Stimulated activated CD8-positive, alpha-beta memory T cell treated with anti-CD3 and anti-CD28 coated beads, Interleukin-7, amount 100 ng/mL, for 4 hours (primary cell): ENCODE measurements at regions not wholly inside any gene's neighbourhood (a gene's known extent, or its start where the extent isn't known, plus 50 kb on each side); places are given as distances from the start of the nearest gene placed in this dataset.

Experiments
- DNase-seq, 2 donors: peaks; one replicate each; pipeline ENCODE4 v3.0.0-alpha.2; 2020; ENCODE audit warnings: low read depth in 2 of 2

DNA sequence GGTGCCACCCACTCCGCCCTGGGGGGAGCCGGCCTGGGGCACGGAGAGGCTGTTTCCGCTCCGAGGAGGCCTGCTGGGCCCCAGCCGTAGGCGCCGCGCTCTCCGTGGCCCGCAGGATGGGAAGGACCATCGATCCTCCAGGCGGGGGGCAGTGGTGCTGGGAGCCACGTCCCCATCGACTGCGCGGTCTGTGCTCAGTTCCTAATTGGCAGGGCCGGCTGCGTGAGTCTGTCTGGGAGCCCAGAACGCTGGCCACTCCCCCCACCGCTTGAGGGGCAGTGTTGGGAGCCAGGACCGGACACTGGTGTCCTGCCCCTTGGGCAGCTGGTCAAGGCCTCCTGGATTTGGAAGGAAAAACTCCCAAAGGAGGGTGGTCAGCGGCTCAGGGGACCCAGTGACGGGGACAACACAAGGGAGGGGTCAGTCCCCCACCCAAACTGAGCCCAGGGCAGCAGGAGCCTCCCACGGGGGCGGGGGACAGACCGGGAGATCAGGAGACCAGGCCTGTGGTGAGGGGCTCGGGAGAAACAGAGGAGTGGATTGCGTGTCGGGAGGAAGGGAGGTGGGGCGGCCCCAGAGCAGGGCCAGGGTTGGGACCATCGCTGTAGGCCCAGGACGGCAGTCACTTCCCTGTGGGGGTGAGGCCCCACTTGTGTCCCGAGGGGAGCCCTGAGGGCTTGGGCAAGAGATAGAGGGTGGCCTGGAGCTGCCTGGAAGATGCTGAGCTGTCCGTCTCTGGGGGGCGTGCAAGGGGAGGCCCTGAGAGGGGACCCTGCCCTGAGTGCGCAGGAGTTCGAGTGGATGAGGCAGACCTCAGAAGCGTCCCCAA is 89.0 kb downstream of the UNCX start:
- DNase-seq: no peak

DNA sequence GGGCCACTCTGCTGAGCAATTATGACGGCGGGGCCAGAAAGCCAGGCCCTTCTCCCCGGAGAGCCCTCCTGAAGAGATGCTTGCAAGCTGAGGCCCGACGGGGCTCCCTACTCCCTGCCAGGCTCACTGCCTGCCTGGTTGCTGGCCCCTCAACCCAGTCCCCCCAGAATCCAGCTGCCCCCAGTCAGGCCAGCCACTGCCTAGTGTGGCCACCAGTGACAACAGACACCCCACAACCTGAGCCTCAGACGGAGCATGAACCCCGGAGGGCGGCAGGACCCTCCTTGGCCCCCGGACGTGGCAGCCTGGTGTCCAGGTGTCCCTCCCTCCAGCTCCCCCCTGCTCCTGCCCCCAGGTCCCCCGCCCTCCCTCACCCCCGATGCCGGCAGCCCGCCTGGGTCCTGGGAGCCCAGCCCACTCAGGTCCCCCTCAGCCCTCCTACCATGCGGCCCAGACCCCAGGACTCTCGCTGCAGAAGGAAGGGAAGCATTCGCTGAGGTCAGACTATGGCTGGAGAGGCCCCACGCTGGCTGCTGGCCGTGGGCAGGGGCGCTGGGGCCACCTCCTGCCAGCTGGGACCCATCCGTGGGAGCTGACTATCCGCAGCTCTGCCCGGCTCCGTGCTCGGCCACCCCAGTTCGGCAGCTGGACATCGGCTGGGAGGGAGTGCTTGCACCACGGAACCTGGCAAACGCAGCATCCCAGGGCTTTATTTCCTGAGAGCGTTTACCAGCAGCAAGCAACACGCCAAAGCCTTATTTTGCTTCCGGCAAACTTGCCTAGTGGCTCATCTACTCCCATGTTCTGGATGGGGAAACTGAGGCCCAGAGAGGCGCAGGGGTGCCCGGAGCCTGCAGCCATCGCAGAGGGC is 89.8 kb downstream of the UNCX start:
- no peak for DNase-seq

DNA sequence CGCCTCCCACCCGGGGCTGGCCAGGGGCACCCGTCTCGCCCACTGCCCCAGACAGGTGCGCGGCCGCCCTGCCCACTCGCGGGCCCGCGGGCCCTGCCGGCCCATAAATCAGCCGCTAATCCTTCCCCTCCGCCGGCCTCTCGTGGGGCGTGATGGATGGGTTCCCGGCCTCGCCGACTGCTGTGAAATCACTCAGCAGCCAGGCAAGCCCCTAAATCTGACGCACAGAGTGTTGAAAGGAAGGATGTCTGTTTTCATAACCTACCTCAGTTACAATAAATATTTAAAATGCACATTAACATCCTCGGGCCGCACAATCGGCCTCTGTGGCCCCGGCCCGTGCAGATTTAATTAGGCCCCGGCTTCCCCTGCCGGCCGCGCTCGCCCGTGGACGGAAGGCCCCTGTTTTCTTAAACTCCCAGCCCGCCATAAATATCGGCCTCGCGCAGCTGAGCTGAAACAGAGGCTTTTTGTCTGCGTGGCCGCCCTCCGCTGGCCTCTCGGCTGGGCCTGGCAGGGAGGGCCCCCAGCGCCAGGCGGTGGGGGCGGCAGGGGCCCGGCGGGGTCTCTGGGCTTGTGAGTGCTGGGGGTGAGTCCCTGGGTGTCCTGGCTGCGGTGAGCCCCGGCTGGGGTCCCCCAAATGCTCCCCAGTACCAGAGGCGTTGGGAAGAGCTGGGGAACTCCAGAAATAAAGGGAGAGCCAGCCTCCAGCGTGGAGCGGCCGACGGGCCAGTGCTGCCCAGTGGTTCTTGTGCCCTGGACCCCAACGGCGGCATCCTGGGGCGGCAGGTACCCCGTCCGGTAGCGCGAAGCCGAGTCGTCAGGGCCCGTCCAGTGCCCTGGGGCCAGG is 90.7 kb downstream of the UNCX start:
- no peak for DNase-seq

DNA sequence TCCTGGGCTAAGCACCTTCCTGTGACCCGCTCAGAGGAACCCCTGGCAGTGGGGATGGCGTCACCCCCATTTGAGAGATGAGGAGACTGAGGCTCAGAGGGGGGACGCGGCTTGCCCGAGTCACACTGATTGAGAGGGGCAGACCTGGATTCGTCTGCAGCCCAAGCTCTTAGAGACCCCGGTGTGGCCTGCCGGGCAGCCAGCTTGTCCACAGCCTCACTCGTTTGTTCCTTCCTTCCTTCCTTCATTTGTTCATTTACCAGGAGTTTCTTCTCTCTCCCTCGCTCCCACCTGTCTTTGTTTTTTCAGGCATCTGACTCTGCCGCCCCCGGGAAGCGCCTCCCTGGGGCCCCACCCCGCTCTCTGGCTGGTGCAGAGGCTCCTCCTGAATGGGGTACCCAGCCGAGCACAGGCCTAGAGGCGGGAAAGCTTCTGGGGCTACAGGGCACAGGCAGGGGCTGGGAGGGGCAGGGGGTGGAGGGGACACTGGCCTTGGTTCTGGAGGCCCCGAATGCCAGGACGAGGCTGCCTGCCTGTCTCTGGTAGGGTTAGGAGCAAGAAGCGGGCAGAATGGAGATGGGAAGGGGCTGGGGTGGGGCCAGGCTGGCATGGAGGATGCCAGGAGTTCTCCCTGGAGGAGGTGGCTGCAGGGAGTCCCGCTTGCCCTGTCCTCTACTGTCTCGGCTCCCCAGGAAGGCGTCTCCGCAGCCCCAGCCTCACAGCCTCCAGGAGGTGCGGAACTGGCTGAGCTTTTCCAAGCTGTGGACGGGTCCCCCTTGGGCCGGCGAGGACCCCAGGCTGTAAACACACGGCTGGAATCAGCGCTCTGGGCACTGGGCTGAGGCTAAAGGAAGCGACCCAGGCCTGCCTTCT is 91.6 kb downstream of the UNCX start:
- no peak for DNase-seq

DNA sequence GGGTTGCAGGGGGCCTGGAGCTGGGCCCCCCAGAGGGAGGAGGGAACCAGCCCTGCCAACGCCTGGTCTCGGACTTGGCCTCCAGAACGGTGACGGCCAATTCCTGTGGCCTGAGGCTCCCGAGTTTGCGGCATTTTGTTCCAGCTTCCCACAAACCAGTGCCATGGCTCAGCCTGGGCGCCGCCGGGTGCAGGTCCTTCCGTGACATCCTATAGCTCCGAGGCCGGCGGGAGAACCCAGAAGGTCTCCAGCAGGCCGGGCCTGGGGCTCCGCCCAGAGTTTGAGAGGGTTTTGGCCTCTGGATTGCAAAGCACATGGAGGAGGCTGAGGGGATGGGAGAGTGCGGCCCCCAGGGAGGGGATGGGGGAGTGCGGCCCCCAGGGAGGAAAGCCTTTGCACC is 92.6 kb downstream of the UNCX start:
- DNase-seq: no peak

DNA sequence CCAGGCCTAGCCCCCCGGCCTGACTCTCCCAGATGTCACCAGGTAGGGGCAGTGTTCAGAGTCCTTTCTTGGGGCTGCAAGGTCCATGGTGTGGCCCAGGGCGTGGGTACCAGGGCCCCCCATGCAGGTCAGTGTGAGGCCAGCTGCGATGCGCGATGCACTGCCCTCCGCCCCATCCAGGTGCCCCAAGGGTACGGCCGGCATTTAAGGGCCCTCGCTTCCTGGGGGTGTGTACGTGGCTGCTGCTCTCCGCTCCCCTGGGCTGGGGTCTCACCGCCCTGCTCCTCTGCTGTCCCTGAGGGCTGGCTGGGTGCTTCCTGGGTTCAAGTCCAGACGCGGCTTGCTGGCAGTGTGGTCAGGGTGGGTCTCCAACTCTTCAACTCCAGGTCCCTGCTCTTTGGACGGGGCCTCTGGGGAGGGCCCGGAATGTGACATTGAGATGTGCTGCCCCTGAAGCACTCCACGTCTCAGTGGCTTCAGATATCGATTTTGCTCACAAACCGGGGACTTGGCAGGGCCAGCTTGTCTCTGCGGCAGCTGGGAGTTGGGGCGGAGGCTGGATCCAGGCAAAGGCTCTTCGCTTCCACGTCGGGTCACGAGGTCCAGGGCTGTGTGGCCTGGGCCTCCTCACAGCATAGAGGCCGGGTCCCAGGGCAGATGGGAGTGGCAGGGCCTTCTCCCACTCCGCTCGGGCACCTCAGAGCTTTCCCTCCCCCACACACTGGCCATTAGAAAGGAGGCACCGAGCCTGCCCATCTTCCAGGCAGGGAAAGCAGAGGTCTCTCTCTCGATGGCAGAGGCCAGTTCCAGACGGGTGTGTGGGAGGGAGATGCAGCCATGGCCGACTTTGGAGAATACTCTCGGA is 93.2 kb downstream of the UNCX start:
- no peak for DNase-seq

DNA sequence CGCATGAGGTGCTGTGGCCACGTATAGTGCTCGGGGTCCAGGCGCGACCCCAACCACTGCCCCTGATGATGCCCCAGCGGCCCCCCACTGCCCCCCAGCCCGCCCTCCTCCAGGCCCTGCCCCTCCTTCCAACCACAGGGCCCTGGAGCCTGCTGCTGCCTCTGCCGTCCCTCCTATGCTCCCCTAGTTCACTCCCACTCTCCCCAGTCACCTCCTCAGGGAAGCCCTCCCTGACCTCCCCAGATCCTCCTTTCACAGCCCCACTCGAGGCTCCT is 93.8 kb downstream of the UNCX start:
- no peak for DNase-seq

DNA sequence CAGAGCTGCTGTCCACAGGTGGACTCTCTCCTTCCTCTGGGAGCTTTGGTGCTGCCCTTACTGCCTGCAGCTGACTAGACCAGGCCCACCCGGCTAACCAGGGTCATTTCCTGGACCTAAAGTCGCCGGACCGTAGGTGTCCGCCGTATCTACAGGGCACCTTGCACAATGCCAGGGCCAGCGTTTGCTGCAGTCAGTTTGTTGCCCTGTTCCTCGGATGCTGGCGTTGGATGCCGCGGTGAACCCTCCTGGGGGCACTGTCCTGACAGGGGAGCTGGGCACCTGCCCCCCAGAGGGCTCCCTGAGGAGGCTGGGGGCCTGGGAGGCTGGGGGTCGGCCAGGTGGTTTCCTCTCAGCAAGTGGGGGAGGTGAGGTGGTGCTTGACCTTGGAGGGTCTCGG is 96.6 kb downstream of the UNCX start:
- no peak for DNase-seq

DNA sequence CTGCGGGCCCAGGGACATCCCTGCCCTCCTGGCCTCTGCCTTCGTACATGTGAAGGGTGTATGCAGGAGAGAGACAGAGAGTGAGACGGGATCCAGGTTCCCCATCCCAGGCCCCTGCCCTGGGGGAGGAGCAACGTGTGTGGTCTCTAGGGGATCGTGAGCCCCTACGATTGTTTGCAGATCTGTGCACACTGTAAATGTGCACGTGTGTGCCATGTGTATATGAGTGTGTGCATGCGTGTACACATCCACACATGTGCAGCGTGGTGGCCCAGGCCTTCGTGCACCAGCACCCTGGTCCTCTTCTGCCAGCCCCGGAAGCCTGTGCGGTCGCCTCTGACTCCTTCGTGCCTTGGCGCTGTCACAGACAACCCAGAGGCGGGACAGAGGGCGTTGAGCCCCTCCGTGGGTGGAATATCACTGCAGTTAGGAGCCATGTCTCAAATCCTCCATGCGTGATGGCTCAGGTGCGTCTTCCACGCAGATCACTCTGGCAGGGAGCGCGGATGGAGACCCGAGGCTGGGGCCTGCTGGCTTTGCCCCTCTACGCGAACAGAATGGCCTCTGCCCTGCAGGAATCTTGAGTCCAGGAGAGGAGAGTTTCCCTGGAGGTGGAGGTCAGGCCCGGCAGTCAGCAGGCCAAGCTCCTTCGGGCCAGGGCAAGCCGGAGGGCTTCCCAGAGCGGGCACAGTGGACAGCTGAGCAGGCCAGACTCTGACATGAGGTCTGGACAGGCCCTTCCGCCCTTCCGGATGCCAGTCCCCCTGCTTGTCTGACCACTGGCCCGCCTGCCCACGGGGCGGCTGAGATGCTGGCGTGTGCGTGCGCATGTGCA is 97.5 kb downstream of the UNCX start:
- no peak for DNase-seq

DNA sequence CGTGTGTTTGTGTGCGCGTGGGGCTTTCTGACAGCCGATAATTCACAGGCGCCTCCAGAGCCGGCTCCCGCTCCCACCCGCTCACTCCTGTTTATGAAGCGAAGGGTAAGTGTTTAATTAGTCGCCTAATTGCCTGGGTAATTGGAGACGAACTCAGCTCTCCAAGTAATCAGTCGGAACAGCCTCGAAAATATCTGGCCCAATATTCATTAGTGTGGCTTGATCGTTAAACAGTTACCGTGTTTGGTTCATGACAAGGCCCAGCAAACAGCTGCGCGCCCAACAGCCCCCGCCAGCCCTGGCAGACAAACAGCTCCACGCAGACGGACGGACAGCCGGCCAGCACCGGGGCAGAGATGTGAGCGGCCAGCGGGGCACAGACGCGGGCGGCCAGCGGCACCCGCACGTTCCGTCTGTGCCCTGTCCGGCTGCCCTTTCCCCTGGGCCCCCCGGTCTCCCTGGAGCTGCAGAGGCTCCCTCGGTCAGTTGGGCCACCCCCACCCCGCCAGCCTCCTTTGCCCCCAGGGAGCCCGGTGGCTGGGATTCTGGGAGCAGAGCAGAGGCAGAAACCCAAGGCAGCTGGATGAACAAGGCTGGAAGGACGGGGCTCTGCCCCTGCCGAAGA is 98.2 kb downstream of the UNCX start:
- DNase-seq: no peak

DNA sequence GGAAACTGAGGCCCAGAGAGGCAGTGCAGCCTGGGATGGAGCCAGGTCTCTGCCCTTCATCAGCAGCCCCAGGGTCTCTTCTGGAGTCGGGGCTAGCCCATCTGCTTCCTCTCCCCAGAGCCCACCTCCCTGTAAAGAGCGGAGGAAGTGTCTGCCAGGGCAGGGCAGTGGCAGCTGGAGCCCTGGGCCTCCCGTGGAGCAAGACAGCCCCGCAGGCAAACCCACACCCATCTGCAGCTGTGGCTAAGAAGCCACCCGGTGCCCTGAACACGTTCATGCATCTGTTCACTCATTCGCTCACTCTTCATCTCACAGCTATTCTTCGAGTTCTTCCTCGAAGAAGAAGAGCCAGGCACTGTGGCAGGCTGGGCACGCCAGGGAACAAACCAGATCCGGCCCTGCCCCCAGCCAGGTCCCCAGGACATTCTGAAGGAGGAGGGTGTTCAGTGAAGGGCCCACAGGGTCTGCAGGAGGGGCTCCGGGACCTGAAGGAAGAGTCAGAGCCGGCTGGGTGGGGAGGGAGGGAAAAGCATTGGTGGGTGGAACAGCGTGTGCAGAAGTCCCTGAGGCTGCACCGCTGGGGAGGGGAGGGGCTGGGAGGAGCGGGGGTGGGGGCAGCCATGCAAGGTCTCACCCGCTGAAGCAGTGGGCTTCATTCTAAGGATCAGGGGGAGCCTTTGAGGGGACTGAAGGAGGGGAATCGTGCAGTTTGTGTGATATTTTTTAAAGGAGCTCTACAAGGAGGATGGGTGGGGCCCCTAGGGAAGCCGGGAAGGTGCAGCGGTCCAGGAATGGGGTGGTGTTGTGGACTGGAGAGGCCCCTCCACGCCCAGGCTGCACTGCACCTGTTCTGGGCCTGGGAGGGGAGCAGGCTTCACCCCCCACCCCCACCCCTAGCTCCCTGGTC is 99.1 kb downstream of the UNCX start:
- no peak for DNase-seq

DNA sequence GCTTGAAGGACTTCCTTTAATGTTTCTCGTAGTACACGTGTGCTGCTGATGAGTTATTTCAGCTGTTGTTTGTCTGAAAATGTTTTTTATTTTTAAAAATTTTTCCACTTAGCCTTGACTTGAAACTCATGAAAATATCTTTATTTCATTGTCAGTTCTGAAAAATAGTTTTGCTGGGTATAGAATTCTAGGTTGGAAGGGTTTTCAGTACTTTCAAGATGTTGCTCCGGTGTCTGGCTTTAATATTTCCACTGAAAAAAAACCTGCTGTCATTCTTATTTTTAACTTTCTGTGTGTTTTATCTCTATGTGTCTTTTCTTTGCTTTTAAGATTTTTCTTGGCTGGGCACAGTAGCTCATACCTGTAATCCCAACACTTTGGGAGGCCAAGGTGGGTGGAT is 103.8 kb downstream of the UNCX start:
- DNase-seq: no peak

DNA sequence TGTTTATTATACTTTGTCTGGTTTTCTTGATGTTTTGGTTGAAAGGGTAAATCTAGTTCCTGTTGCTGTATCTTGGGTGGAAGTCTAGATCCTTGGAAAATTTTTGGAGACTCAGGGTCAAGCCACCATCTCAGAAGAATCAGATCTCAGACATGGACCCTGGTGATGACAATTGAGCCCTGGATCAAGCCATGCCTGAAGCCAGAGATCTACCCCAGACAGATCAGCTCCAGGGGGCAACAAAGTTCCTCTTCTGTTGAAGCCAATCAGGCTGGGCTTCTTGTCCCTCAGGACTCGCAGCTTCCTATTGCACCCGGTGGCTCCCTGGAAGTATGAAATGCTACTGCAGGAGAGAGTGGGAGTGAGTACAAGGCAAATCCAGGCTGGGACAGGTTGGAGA is 106.9 kb downstream of the UNCX start:
- no peak for DNase-seq

DNA sequence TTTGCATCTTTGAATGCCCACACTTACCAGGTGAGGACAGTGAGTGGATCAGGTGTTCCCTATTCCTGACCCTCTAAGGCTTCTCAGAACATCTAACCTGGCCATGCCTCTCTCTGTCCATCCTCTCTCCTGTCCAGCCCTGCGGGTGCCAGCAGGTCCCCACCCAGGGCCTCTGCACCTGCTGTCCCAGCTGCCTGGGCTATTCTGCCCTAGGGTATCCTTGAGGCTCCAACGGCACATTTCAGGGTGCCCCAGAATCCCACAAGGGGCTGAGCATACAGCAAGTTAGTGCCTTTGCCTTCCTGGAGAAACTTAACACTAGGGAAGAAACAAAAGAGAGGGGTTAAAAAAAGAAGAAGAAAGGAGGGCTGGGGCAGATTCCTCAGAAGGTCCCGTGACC is 107.4 kb downstream of the UNCX start:
- DNase-seq: no peak

DNA sequence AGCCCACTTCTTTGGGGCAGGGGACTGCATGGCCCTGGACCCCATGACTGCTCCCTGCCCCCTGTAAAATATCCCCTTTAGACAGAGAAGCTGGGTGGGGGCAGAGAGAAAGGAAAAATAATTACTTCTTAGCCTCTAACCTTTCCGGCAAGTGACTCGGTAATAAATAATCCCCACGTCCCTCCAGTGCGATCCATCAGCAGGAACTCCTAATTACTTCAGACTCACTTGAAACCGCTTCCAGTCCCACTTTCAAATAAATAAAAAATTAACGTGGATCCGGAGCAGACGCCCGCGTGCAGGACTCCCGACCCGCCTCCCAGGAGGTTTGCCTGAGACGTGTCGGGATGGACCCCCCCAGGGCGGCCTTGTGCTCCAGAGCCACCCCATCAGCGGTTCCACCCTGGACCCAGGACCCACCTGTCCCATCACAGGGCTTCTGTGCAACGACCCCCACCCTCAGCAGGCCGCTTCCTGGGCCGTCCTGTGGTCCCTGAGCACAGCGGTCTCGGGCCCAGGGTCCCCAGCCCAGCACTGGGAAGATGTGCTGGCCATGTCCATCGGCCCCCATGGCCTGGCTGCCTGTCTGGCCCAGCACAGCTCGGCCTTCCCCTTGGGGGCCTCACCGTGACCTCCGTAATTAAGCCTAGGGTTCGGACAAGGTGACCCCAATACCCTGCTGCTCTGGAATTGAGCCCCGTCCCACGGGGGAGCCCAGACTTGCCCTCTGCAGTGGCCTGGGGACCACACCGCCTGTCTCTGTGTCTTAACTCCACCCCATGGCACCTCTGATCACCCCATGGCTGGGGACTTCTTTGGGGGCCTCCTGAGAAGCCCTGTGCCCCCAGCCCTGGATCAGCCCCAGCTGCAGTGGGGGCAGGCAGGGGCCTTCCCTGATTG is 108.0 kb downstream of the UNCX start:
- DNase-seq: no peak

DNA sequence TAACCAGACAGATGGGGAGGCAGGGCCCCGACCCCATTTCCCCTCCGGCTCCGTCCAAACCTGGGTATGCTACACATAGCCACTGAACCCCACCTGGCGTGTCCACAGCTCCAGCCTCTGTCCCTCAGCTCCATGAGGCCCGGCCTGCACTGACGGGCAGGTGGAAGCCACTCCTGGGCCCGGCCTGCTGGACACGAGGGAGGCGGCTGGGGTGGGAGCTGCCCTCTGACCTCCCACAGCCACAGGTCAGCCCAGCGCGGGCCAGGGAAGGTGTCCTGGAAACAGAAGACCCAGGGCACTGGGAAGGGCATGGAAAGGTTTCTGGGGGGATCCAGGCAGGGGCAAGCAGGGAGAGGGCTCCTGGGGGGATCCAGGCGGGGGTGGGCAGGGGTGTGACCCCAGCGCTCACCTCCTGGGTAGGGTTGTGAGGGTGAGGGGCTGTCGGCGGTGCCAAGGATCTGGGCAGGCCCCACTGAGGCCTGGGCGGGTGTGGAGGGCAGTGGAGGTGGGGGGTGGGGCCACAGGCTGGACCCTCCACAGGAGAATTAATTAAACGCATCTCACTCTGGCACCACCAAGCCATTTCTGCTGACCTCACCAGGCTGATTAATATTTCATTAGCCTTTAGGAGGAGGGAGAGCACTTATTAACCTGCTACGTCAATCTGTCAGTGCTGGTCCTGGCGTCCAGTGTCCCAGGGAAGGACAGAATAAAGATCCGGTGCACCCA is 108.9 kb downstream of the UNCX start:
- no peak for DNase-seq
